Fibroblast of the aortic adventitia (primary cell): ENCODE measurements at regions not wholly inside any gene's neighbourhood (a gene's known extent, or its start where the extent isn't known, plus 50 kb on each side); places are given as distances from the start of the nearest gene placed in this dataset.

Experiments
- DNase-seq: peaks from one replicate; pipeline ENCODE4 v3.0.0-alpha.2; 2010; ENCODE audit warnings: low read depth
- H3K4me3 ChIP-seq: 2 replicates; pipeline ENCODE4 v1.5.1; 2011; ENCODE audit warnings: low read depth, mild to moderate bottlenecking, control low read depth, low read length, moderate library complexity
- CTCF ChIP-seq: IDR thresholded peaks from 2 replicates; pipeline ENCODE4 v1.5.1; 2011; ENCODE audit warnings: mild to moderate bottlenecking, low read length, control low read depth, inconsistent platforms; ENCODE audit not compliant: insufficient read depth

- DNase-seq: peak; percentile 21
- H3K4me3 ChIP-seq: no peak overlapping the region
- no peak for TF ChIP-seq CTCF
These were observed 360.3 kb upstream of the SPHKAP start for GRCh38 chr2:228541789-228542188.

GRCh38 chr2:228540976-228541375 lies 359.5 kb upstream of the SPHKAP start:
- DNase-seq: no peak
- TF ChIP-seq CTCF: no peak
- H3K4me3 ChIP-seq: no peak overlapping the region

GRCh38 chr2:228535396-228535795 lies 353.9 kb upstream of the SPHKAP start:
- TF ChIP-seq CTCF: no peak
- H3K4me3 ChIP-seq: no peak overlapping the region
- no peak for DNase-seq

GRCh38 chr2:228533156-228533555 lies 351.7 kb upstream of the SPHKAP start:
- DNase-seq: no peak
- TF ChIP-seq CTCF: no peak
- no peak overlapping the region for H3K4me3 ChIP-seq

DNA sequence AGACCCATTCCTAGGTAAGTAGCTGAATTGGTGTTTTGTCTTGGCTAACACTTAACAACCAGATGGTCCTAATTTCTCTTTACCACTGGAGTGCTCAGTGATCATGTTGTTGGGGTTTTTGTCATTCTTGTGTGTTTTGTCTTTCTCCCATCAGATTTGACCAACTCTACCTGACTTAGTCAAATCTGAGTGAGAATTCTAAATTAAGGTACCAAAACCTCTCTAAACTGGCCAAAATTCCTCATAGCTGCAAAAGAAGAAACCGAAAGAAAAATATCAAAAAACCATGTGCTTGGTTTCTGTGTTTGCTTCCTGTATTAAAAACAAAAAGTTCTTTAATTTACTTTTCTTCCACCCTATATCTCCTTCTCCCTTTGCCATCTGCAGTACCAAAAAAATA lies 350.7 kb upstream of the SPHKAP start:
- DNase-seq: no peak
- no peak overlapping the region for H3K4me3 ChIP-seq
- TF ChIP-seq CTCF: no peak

DNA sequence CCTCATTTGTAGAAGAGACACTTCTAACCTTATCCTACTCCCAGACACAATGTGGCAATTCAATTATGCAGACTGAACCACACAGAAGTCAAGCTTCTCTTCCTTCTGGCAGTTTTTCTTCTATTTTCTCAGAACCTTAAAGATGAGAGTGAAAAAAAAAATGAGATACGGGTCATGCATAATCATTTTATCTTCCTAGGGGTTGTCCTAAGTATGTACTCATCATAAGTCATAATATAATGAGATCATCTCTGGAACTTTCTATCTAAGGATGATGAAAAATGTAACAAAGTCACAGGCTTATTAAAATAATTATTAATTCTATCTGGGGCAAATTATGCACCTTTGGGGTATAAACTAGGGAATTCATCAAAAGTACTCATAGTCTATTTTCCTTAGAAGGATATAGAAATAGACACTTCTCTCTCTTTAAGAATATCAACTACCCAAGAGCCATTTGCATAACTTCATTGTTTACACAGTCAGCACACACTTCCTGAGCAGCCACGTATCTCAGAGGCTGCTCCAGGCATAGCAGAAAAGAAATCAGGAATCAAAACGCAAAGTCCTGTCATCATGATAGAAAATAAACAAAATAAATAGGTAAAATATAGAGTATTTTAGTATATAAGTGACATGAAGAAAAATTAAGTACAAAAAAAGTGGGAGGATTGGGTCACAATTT lies 345.9 kb upstream of the SPHKAP start:
- no peak overlapping the region for H3K4me3 ChIP-seq
- DNase-seq: no peak
- TF ChIP-seq CTCF: no peak

DNA sequence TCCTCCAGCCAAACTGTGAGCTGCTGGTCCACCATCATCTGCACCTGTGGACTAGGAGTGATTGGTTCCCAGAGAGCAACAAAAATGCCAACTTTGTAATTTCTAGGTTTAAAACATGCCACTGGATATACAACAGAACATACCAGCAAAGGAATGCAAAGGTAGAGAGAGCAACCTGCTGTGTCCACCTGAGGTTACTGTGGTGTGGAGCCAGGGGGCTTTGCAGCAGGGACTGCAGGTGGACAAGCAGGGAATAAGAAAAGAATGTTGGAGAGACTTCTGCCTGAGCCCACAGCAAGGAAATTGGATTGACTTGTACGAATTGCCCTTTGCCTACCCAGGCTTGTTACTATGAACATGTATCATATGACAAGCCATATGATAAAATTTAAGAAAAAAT lies 345.2 kb upstream of the SPHKAP start:
- DNase-seq: no peak
- H3K4me3 ChIP-seq: no peak overlapping the region
- TF ChIP-seq CTCF: no peak
